ENCODE measurements at regions not wholly inside any gene's neighbourhood (a gene's known extent, or its start where the extent isn't known, plus 50 kb on each side); places are given as distances from the start of the nearest gene placed in this dataset.

- Histone ChIP-seq H3K9me3 (ENCODE audit: control insufficient read depth, low read length) (no peaks in the 10 kb centered on the region), H3K4me3 (ENCODE audit: insufficient read depth, low read depth, low read length, poor library complexity, severe bottlenecking) (no peak overlapping the region), H3K36me3 (ENCODE audit: control insufficient read depth, insufficient read depth, low read length) (no peaks in the 10 kb centered on the region), H3K27ac (ENCODE audit: insufficient read depth, low read length, poor library complexity, severe bottlenecking) (no peak overlapping the region), H3K27me3 (replicated peaks; ENCODE audit: control insufficient read depth, insufficient read depth, low read length, poor library complexity, severe bottlenecking) (no peaks in the 10 kb centered on the region), H3K4me1 (ENCODE audit: control insufficient read depth, insufficient read depth, low read length, poor library complexity, severe bottlenecking) (no peaks in the 10 kb centered on the region)
- DNase-seq = no peak
Measured at GRCh38 chr4:14125375-14126129, 498.0 kb upstream of the BOD1L1 start.

- no peak for DNase-seq
- H3K27me3 ChIP-seq (replicated peaks; ENCODE audit: control insufficient read depth, insufficient read depth, low read length, poor library complexity, severe bottlenecking) = no peaks in the 10 kb centered on the region
- H3K9me3 ChIP-seq (ENCODE audit: control insufficient read depth, low read length) = no peaks in the 10 kb centered on the region
- H3K36me3 ChIP-seq (ENCODE audit: control insufficient read depth, insufficient read depth, low read length) = no peaks in the 10 kb centered on the region
- no peaks in the 10 kb centered on the region for H3K4me1 ChIP-seq (ENCODE audit: control insufficient read depth, insufficient read depth, low read length, poor library complexity, severe bottlenecking)
- no peak overlapping the region for H3K27ac ChIP-seq (ENCODE audit: insufficient read depth, low read length, poor library complexity, severe bottlenecking)
- H3K4me3 ChIP-seq (ENCODE audit: insufficient read depth, low read depth, low read length, poor library complexity, severe bottlenecking) = no peak overlapping the region
Measured at GRCh38 chr4:14130551-14130950, 503.0 kb upstream of the BOD1L1 start.

GRCh38 chr4:14131335-14131734 lies 503.8 kb upstream of the BOD1L1 start:
- no peaks in the 10 kb centered on the region for H3K36me3 ChIP-seq (ENCODE audit: control insufficient read depth, insufficient read depth, low read length)
- no peaks in the 10 kb centered on the region for H3K27me3 ChIP-seq (replicated peaks; ENCODE audit: control insufficient read depth, insufficient read depth, low read length, poor library complexity, severe bottlenecking)
- DNase-seq = no peak
- H3K27ac ChIP-seq (ENCODE audit: insufficient read depth, low read length, poor library complexity, severe bottlenecking) = no peak overlapping the region
- H3K4me3 ChIP-seq (ENCODE audit: insufficient read depth, low read depth, low read length, poor library complexity, severe bottlenecking) = no peak overlapping the region
- H3K9me3 ChIP-seq (ENCODE audit: control insufficient read depth, low read length) = no peaks in the 10 kb centered on the region
- H3K4me1 ChIP-seq (ENCODE audit: control insufficient read depth, insufficient read depth, low read length, poor library complexity, severe bottlenecking) = no peaks in the 10 kb centered on the region

- no peak overlapping the region for H3K27ac ChIP-seq (ENCODE audit: insufficient read depth, low read length, poor library complexity, severe bottlenecking)
- no peak overlapping the region for H3K4me3 ChIP-seq (ENCODE audit: insufficient read depth, low read depth, low read length, poor library complexity, severe bottlenecking)
- no peaks in the 10 kb centered on the region for H3K4me1 ChIP-seq (ENCODE audit: control insufficient read depth, insufficient read depth, low read length, poor library complexity, severe bottlenecking)
- no peaks in the 10 kb centered on the region for H3K36me3 ChIP-seq (ENCODE audit: control insufficient read depth, insufficient read depth, low read length)
- no peak for DNase-seq
- H3K27me3 ChIP-seq (replicated peaks; ENCODE audit: control insufficient read depth, insufficient read depth, low read length, poor library complexity, severe bottlenecking) = no peaks in the 10 kb centered on the region
- H3K9me3 ChIP-seq (ENCODE audit: control insufficient read depth, low read length) = no peaks in the 10 kb centered on the region
Measured at GRCh38 chr4:14132301-14132700, 504.8 kb upstream of the BOD1L1 start.

GRCh38 chr4:14138106-14138505 lies 510.6 kb upstream of the BOD1L1 start:
- no peak for DNase-seq
- H3K36me3 ChIP-seq (ENCODE audit: control insufficient read depth, insufficient read depth, low read length) = no peaks in the 10 kb centered on the region
- H3K9me3 ChIP-seq (ENCODE audit: control insufficient read depth, low read length) = no peaks in the 10 kb centered on the region
- no peak overlapping the region for H3K4me3 ChIP-seq (ENCODE audit: insufficient read depth, low read depth, low read length, poor library complexity, severe bottlenecking)
- H3K27ac ChIP-seq (ENCODE audit: insufficient read depth, low read length, poor library complexity, severe bottlenecking) = no peak overlapping the region
- no peaks in the 10 kb centered on the region for H3K27me3 ChIP-seq (replicated peaks; ENCODE audit: control insufficient read depth, insufficient read depth, low read length, poor library complexity, severe bottlenecking)
- no peaks in the 10 kb centered on the region for H3K4me1 ChIP-seq (ENCODE audit: control insufficient read depth, insufficient read depth, low read length, poor library complexity, severe bottlenecking)

GRCh38 chr4:14143892-14144291 lies 516.4 kb upstream of the BOD1L1 start:
- Histone ChIP-seq H3K4me3 (ENCODE audit: insufficient read depth, low read depth, low read length, poor library complexity, severe bottlenecking) (no peak overlapping the region), H3K27me3 (replicated peaks; ENCODE audit: control insufficient read depth, insufficient read depth, low read length, poor library complexity, severe bottlenecking) (no peaks in the 10 kb centered on the region), H3K36me3 (ENCODE audit: control insufficient read depth, insufficient read depth, low read length) (no peaks in the 10 kb centered on the region), H3K4me1 (ENCODE audit: control insufficient read depth, insufficient read depth, low read length, poor library complexity, severe bottlenecking) (no peaks in the 10 kb centered on the region), H3K27ac (ENCODE audit: insufficient read depth, low read length, poor library complexity, severe bottlenecking) (no peak overlapping the region), H3K9me3 (ENCODE audit: control insufficient read depth, low read length) (no peaks in the 10 kb centered on the region)
- DNase-seq = no peak

- Histone ChIP-seq H3K27me3 (replicated peaks; ENCODE audit: control insufficient read depth, insufficient read depth, low read length, poor library complexity, severe bottlenecking) (no peaks in the 10 kb centered on the region), H3K27ac (ENCODE audit: insufficient read depth, low read length, poor library complexity, severe bottlenecking) (no peak overlapping the region), H3K4me1 (ENCODE audit: control insufficient read depth, insufficient read depth, low read length, poor library complexity, severe bottlenecking) (no peaks in the 10 kb centered on the region), H3K9me3 (ENCODE audit: control insufficient read depth, low read length) (no peaks in the 10 kb centered on the region), H3K4me3 (ENCODE audit: insufficient read depth, low read depth, low read length, poor library complexity, severe bottlenecking) (no peak overlapping the region), H3K36me3 (ENCODE audit: control insufficient read depth, insufficient read depth, low read length) (no peaks in the 10 kb centered on the region)
- DNase-seq = no peak
Measured at GRCh38 chr4:14149176-14150053, 521.9 kb upstream of the BOD1L1 start.

GRCh38 chr4:14151101-14151500 lies 523.6 kb upstream of the BOD1L1 start:
- H3K36me3 ChIP-seq (ENCODE audit: control insufficient read depth, insufficient read depth, low read length) = no peaks in the 10 kb centered on the region
- H3K27ac ChIP-seq (ENCODE audit: insufficient read depth, low read length, poor library complexity, severe bottlenecking) = no peak overlapping the region
- no peaks in the 10 kb centered on the region for H3K9me3 ChIP-seq (ENCODE audit: control insufficient read depth, low read length)
- H3K27me3 ChIP-seq (replicated peaks; ENCODE audit: control insufficient read depth, insufficient read depth, low read length, poor library complexity, severe bottlenecking) = no peaks in the 10 kb centered on the region
- DNase-seq = no peak
- no peaks in the 10 kb centered on the region for H3K4me1 ChIP-seq (ENCODE audit: control insufficient read depth, insufficient read depth, low read length, poor library complexity, severe bottlenecking)
- no peak overlapping the region for H3K4me3 ChIP-seq (ENCODE audit: insufficient read depth, low read depth, low read length, poor library complexity, severe bottlenecking)

- Histone ChIP-seq H3K4me3 (ENCODE audit: insufficient read depth, low read depth, low read length, poor library complexity, severe bottlenecking) (no peak overlapping the region), H3K4me1 (ENCODE audit: control insufficient read depth, insufficient read depth, low read length, poor library complexity, severe bottlenecking) (no peaks in the 10 kb centered on the region), H3K36me3 (ENCODE audit: control insufficient read depth, insufficient read depth, low read length) (no peaks in the 10 kb centered on the region), H3K27me3 (replicated peaks; ENCODE audit: control insufficient read depth, insufficient read depth, low read length, poor library complexity, severe bottlenecking) (no peaks in the 10 kb centered on the region), H3K27ac (ENCODE audit: insufficient read depth, low read length, poor library complexity, severe bottlenecking) (no peak overlapping the region), H3K9me3 (ENCODE audit: control insufficient read depth, low read length) (no peaks in the 10 kb centered on the region)
- DNase-seq = no peak
Measured at GRCh38 chr4:14152834-14153519, 525.5 kb upstream of the BOD1L1 start.

GRCh38 chr4:14155803-14156202 lies 528.3 kb upstream of the BOD1L1 start:
- Histone ChIP-seq H3K36me3 (ENCODE audit: control insufficient read depth, insufficient read depth, low read length) (no peaks in the 10 kb centered on the region), H3K4me1 (ENCODE audit: control insufficient read depth, insufficient read depth, low read length, poor library complexity, severe bottlenecking) (no peaks in the 10 kb centered on the region), H3K4me3 (ENCODE audit: insufficient read depth, low read depth, low read length, poor library complexity, severe bottlenecking) (no peak overlapping the region), H3K27ac (ENCODE audit: insufficient read depth, low read length, poor library complexity, severe bottlenecking) (no peak overlapping the region), H3K9me3 (ENCODE audit: control insufficient read depth, low read length) (no peaks in the 10 kb centered on the region), H3K27me3 (replicated peaks; ENCODE audit: control insufficient read depth, insufficient read depth, low read length, poor library complexity, severe bottlenecking) (no peaks in the 10 kb centered on the region)
- no peak for DNase-seq
